H4 (cell line): ENCODE measurements at regions not wholly inside any gene's neighbourhood (a gene's known extent, or its start where the extent isn't known, plus 50 kb on each side); places are given as distances from the start of the nearest gene placed in this dataset.

Source experiments
- DNase-seq: peaks from one replicate; pipeline ENCODE4 v3.0.0-alpha.2; 2015; ENCODE audit warnings: low spot score

- no peak for DNase-seq
These were observed 409.5 kb downstream of the TSN start for GRCh38 chr2:122164964-122165363.

GRCh38 chr2:122166820-122167219 lies 411.4 kb downstream of the TSN start:
- no peak for DNase-seq

- no peak for DNase-seq
These were observed 412.1 kb downstream of the TSN start for GRCh38 chr2:122167515-122167914.

GRCh38 chr2:122168799-122169198 lies 413.3 kb downstream of the TSN start:
- DNase-seq: no peak

GRCh38 chr2:122172812-122173211 lies 417.4 kb downstream of the TSN start:
- no peak for DNase-seq

- DNase-seq: no peak
These were observed 418.6 kb downstream of the TSN start for GRCh38 chr2:122174061-122174460.

GRCh38 chr2:122179492-122180165 lies 424.2 kb downstream of the TSN start:
- DNase-seq: peak; percentile 10

GRCh38 chr2:122180972-122181371 lies 425.5 kb downstream of the TSN start:
- DNase-seq: no peak

- DNase-seq: no peak
These were observed 427.3 kb downstream of the TSN start for GRCh38 chr2:122182616-122183355.

GRCh38 chr2:122183890-122184289 lies 428.4 kb downstream of the TSN start:
- no peak for DNase-seq

- DNase-seq: no peak
These were observed 431.3 kb downstream of the TSN start for GRCh38 chr2:122186761-122187222.

GRCh38 chr2:122191331-122191730 lies 435.9 kb downstream of the TSN start:
- peak; percentile 20 for DNase-seq

- no peak for DNase-seq
These were observed 438.2 kb downstream of the TSN start for GRCh38 chr2:122193622-122194021.

GRCh38 chr2:122194546-122194945 lies 439.1 kb downstream of the TSN start:
- no peak for DNase-seq

GRCh38 chr2:122203523-122203922 lies 448.1 kb downstream of the TSN start:
- peak; percentile 39 for DNase-seq

GRCh38 chr2:122205641-122206040 lies 450.2 kb downstream of the TSN start:
- no peak for DNase-seq

GRCh38 chr2:122206101-122206500 lies 450.6 kb downstream of the TSN start:
- no peak for DNase-seq

GRCh38 chr2:122209377-122209776 lies 453.9 kb downstream of the TSN start:
- DNase-seq: no peak

- no peak for DNase-seq
These were observed 454.6 kb downstream of the TSN start for GRCh38 chr2:122210065-122210464.

GRCh38 chr2:122210898-122211856 lies 455.7 kb downstream of the TSN start:
- no peak for DNase-seq

- DNase-seq: no peak
These were observed 457.9 kb downstream of the TSN start for GRCh38 chr2:122213312-122213711.

GRCh38 chr2:122216071-122216470 lies 460.6 kb downstream of the TSN start:
- no peak for DNase-seq
